PC-3 (cell line): ENCODE measurements at regions not wholly inside any gene's neighbourhood (a gene's known extent, or its start where the extent isn't known, plus 50 kb on each side); places are given as distances from the start of the nearest gene placed in this dataset.

Experiments used
- CTCF ChIP-seq: fragments of 300-600 bp; sonication (generic); conservative IDR thresholded peaks from 2 replicates; pipeline ENCODE4 v1.5.1; 2017; ENCODE audit warnings: antibody characterized with exemption, low read depth, mild to moderate bottlenecking, low read length
- EZH2 ChIP-seq: fragments of 300-600 bp; sonication (generic); IDR thresholded peaks from one replicate; pipeline ENCODE4 v1.6.1; 2017; ENCODE audit warnings: antibody characterized with exemption, mild to moderate bottlenecking, low read length; ENCODE audit not compliant: unreplicated experiment

GRCh38 chr2:207311316-207312005, 145.7 kb upstream of the KLF7 start:
- TF ChIP-seq CTCF, result peak; percentile 42; the same call in 1 of the 2 replicates
- TF ChIP-seq EZH2, result no peak
